Esophagus (tissue), 2 donors: ENCODE measurements at regions not wholly inside any gene's neighbourhood (a gene's known extent, or its start where the extent isn't known, plus 50 kb on each side); places are given as distances from the start of the nearest gene placed in this dataset.

ENCODE experiments used
- H3K27ac ChIP-seq, 2 donors: one replicate each; pipeline ENCODE4 v1.5.1; 2013; ENCODE audit warnings: low read depth in 2 of 2, mild to moderate bottlenecking in 2 of 2, inconsistent platforms in 1 of 2, low read length in 1 of 2, moderate library complexity in 1 of 2
- H3K27me3 ChIP-seq, 2 donors: one replicate each; pipeline ENCODE4 v1.6.1; 2013; ENCODE audit warnings: low read length in 2 of 2, control low read depth in 1 of 2, mild to moderate bottlenecking in 1 of 2; ENCODE audit not compliant: insufficient read depth in 2 of 2, control insufficient read depth in 1 of 2
- H3K36me3 ChIP-seq, 2 donors: one replicate each; pipeline ENCODE4 v1.6.1; 2013; ENCODE audit warnings: low read length in 1 of 2; ENCODE audit not compliant: control insufficient read depth in 2 of 2, insufficient read depth in 2 of 2
- H3K4me1 ChIP-seq, 2 donors: one replicate each; pipeline ENCODE4 v1.6.1; 2013; ENCODE audit warnings: low read length in 1 of 2; ENCODE audit not compliant: control insufficient read depth in 2 of 2, insufficient read depth in 2 of 2
- H3K4me3 ChIP-seq, 2 donors: one replicate each; pipeline ENCODE4 v1.5.1; 2013; ENCODE audit warnings: low read length in 2 of 2, mild to moderate bottlenecking in 2 of 2, low read depth in 1 of 2, moderate library complexity in 1 of 2
- H3K9me3 ChIP-seq, 2 donors: one replicate each; pipeline ENCODE4 v1.6.1; 2013; ENCODE audit warnings: mild to moderate bottlenecking in 2 of 2, low read depth in 1 of 2, low read length in 1 of 2, moderate library complexity in 1 of 2; ENCODE audit not compliant: control insufficient read depth in 2 of 2, insufficient read depth in 1 of 2
- WGBS, 2 donors: extraction: QIAGEN DNeasy Blood & Tissue Kit; methylation state at CpG; one replicate each; pipeline ENCODE4 v1.1.7; 2013; 5-methylcytosine and 5-hydroxymethylcytosine counted together
- donor health status: healthy with polysubstance abuse.
- donor health status: Bipolar disorder and iron deficiency.

DNA sequence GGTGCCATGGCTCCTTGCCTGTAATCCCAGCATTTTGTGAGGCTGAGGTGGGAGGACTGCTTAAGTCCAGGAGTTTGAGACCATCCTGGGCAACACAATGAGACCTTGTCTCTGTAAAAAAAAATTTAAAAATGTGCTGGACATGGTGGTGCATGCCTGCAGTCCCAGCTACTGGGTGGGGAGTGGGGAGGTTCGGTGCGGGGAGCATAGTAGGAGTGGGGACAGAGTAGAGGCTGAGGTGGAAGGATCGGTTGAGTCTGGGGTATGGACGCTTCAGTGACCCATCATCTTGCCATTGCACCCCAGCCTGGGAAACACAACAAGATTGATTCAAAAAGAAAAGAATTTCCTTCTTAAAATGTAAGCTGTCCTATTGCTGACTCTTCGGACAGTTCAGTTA is 1490.0 kb upstream of the GBE1 start:
- 91 to 94% methylated on average over 5 of the region's 5 CpGs for WGBS, 2 donors
- Histone ChIP-seq H3K4me3 (no peak overlapping the region), H3K36me3 (no peaks in the 10 kb centered on the region), H3K9me3 (peaks cover 0 to 2% of the 10 kb centered on the region in 2 donors), H3K4me1 (no peaks in the 10 kb centered on the region), H3K27me3 (no peaks in the 10 kb centered on the region), H3K27ac (no peak overlapping the region)

DNA sequence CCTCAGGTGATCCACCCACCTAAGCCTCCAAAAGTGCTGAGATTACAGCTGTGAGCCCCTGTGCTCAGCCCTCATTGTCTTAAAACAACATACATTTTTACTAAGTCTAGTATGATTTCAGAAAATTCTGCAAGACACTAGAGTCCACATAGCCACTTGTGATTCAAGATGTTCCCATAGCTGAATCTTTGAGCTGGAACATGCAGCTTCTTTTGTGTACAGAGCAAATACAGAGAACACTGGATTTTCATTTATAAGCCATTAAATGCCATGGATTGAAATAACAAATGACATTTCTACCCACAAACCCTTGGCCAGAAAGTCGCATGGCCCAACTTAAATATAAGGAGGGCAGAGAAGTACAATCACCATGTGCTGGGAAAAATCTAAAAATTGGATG is 1489.2 kb upstream of the GBE1 start:
- H3K36me3 ChIP-seq = no peaks in the 10 kb centered on the region
- 48 to 66% methylated on average over 1 of the region's 1 CpG for WGBS, 2 donors
- no peak overlapping the region for H3K4me3 ChIP-seq
- H3K4me1 ChIP-seq = no peaks in the 10 kb centered on the region
- H3K9me3 ChIP-seq = peaks cover 0 to 2% of the 10 kb centered on the region in 2 donors
- H3K27ac ChIP-seq = no peak overlapping the region
- H3K27me3 ChIP-seq = no peaks in the 10 kb centered on the region

DNA sequence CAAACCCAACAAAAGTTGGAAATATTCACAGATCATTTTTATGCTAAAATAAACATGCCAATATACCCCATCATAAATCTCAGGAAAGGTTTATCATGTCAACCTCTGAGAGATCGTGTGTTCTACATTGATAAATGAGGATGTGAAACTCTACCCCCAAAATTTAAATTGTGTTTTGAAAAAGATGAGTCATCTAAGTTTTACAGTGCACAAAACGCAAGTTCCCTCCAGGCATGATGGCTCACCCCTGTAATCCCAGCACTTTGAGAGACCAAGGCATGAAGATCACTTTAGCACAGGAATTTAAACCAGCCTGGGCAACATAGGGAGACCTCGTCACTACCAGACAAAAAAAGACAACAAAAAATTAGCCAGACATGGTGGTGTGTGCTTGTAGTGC is 1487.0 kb upstream of the GBE1 start:
- no peaks in the 10 kb centered on the region for H3K36me3 ChIP-seq

DNA sequence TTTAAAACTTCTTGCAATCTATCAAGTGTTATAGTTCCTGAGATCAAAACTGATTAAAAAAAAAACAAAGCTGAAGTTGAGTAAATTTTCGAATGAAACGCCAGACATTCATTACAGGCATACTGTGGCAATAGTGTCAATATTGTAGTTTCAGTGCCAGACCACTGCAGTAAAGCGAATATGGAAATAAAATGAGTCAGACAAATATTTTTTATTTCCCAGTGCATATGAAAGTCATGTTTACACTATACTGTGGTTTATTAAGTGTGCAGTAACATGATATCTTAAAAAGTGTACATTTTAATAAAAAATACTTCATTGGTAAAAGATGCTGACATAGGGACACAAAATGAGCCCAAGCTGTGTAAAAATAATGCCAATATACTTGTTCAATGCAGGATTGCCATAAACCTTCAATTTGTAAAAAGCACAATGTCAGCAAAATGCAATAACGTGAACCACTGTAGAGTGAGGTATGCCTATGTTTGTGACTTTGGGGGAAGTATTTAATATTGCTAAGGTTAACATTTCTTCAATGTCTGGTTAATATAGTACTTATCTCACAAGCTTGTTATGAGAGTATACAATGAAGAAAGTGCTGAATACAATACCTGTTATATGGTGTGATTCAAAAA is 1473.9 kb upstream of the GBE1 start:
- no peak overlapping the region for H3K27ac ChIP-seq
- no peaks in the 10 kb centered on the region for H3K9me3 ChIP-seq
- H3K4me3 ChIP-seq = no peak overlapping the region
- no peaks in the 10 kb centered on the region for H3K36me3 ChIP-seq
- no peaks in the 10 kb centered on the region for H3K4me1 ChIP-seq
- 72 to 77% methylated on average over 4 of the region's 4 CpGs for WGBS, 2 donors
- no peaks in the 10 kb centered on the region for H3K27me3 ChIP-seq

More for the DNA sequence above, 1487.0 kb upstream of the GBE1 start:
- Histone ChIP-seq H3K4me3 (no peak overlapping the region), H3K9me3 (peaks cover 0 to 2% of the 10 kb centered on the region in 2 donors), H3K4me1 (no peaks in the 10 kb centered on the region), H3K27ac (no peak overlapping the region), H3K27me3 (no peaks in the 10 kb centered on the region)
- WGBS, 2 donors = 40 to 43% methylated on average over 3 of the region's 3 CpGs

DNA sequence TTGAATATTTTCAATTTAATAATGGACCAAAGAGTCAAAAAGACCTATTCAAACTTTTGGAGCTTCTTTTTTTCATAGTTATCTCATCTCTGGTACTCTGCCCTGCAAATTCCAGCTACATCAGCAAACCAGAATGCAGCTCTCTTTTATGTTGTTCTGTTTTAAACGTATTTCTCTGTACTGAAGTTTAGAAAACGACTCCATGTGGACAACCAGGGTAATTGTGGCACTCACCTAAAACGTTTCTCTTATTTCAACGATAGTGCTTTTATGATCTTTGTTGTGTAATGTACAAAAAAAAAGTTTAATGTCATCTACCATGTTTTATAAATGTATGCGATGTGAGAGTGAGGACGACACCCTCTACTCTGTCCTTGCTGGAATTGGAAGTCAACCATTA is 1472.3 kb upstream of the GBE1 start:
- Histone ChIP-seq H3K4me1 (no peaks in the 10 kb centered on the region), H3K27me3 (no peaks in the 10 kb centered on the region), H3K27ac (no peak overlapping the region), H3K36me3 (no peaks in the 10 kb centered on the region), H3K4me3 (no peak overlapping the region), H3K9me3 (no peaks in the 10 kb centered on the region)
- WGBS, 2 donors = 81 to 83% methylated on average over 6 of the region's 6 CpGs

DNA sequence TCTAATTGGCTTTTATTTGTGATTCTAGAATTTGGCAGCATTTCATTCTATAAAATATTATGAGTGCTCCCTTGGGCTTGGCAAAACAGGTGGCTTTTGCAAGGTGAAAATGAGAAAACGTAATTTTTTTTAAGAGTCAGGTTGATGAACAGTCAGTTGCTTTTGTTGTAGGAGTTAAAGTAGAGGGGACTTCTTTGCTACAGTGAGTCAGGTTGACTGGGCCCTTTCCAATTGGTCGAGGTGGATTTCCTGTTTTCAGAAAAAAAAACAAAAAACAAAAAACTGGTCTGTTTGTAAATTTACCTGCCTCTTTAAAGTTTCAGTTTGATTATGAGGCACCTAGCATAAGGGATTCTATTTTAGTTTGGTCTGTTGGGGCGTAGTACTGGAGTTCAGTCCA is 1469.4 kb upstream of the GBE1 start:
- no peaks in the 10 kb centered on the region for H3K9me3 ChIP-seq
- no peak overlapping the region for H3K27ac ChIP-seq
- no peaks in the 10 kb centered on the region for H3K27me3 ChIP-seq
- no peaks in the 10 kb centered on the region for H3K36me3 ChIP-seq
- 58 to 60% methylated on average over 3 of the region's 3 CpGs for WGBS, 2 donors
- H3K4me1 ChIP-seq = no peaks in the 10 kb centered on the region
- H3K4me3 ChIP-seq = no peak overlapping the region

DNA sequence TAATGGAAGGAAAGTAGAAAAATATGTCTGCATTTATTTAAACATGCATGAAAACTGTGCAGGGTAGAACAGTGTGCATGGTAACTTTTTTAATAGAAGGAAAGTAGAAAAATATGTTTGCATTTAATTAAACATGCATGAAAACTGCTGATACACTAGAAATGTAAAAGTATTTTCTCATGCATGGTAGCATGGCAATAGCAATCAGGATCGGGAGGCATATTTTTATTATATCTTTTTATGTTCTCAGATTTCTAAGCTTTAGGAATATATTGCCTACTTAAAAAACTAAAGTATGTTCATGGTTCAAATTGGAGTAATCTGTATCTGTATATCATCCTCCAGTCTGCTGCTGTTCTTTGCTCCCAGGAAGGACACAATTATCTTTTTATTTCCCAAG is 1468.9 kb upstream of the GBE1 start:
- H3K27ac ChIP-seq = no peak overlapping the region
- no peaks in the 10 kb centered on the region for H3K27me3 ChIP-seq
- no peak overlapping the region for H3K4me3 ChIP-seq
- H3K4me1 ChIP-seq = no peaks in the 10 kb centered on the region
- no peaks in the 10 kb centered on the region for H3K9me3 ChIP-seq
- no peaks in the 10 kb centered on the region for H3K36me3 ChIP-seq
- whole genome bisulfite sequencing, 2 donors = 89 to 91% methylated on average over 1 of the region's 1 CpG

DNA sequence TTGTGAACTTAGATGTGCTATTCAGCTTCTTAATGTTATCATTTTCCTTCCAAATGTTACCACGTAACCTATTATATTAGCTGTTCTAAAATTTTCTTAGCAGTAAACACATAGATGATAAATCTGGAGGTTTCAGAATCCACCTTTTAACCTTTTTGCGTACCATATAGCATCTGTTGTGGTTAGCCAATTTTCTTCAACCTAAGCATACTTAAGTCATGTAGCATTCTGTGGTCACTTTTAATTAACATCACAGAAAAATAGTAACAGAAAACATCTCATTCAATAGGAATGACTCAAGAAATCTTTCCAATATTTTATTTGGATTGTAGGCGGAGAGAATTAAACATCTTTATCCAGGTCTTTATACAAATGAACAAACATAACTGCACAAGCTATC is 1465.3 kb upstream of the GBE1 start:
- Histone ChIP-seq H3K4me1 (no peaks in the 10 kb centered on the region), H3K4me3 (no peak overlapping the region), H3K9me3 (no peaks in the 10 kb centered on the region), H3K36me3 (no peaks in the 10 kb centered on the region), H3K27me3 (no peaks in the 10 kb centered on the region), H3K27ac (no peak overlapping the region)
- WGBS, 2 donors = 81 to 82% methylated on average over 3 of the region's 3 CpGs

DNA sequence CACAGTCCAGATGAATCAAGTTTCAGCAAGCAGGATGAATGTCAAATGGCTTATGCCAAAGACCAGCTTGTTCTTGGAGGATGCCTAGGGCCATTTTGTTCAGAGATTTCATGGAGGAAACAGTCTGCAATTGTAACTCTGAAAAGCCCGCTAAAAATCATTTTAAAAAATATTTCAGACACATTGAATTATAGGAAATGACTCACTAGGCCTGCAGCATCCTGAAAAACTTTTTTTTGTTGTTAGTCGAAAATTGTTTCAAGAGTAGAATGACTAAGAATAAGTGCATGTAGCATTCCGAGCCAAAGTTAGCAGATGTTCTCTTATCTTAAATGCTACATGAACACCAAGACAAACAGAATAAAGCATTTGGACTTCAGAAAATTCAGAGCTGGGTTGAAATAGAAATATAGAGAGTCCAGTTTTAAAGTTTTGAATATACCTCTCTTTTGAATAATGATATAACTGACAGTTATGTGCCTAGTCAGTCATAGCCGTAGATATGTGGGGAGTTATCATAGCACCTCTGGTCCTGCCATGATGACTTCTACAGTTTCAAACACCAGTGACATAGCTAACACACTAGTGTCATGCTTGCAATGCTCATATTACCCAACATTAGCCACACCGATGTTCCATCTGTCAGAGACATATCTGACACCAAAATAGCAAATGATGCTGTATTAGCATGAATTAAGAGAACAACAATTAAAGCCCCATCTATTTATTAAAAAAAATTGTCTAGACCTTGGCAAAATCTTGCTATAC is 1462.8 kb upstream of the GBE1 start:
- H3K27ac ChIP-seq = no peak overlapping the region
- H3K4me1 ChIP-seq = no peaks in the 10 kb centered on the region
- H3K27me3 ChIP-seq = no peaks in the 10 kb centered on the region
- WGBS, 2 donors = 48 to 66% methylated on average over 5 of the region's 5 CpGs
- H3K9me3 ChIP-seq = no peaks in the 10 kb centered on the region
- no peaks in the 10 kb centered on the region for H3K36me3 ChIP-seq
- H3K4me3 ChIP-seq = no peak overlapping the region
